ENCODE measurements at regions not wholly inside any gene's neighbourhood (a gene's known extent, or its start where the extent isn't known, plus 50 kb on each side); places are given as distances from the start of the nearest gene placed in this dataset.

- TF ChIP-seq CTCF (IDR thresholded peaks at IDR 0.05; ENCODE audit: poor library complexity) (no peak), EZH2phosphoT487 (IDR thresholded peaks at IDR 0.05; ENCODE audit: low read depth, severe bottlenecking, unreplicated experiment) (no peak), EZH2 (IDR thresholded peaks at IDR 0.05; ENCODE audit: borderline replicate concordance) (no peak)
Measured at GRCh38 chr1:221856228-221857093, 114.6 kb upstream of the DUSP10 start.

Data from hepatocyte (in vitro differentiated cells).